ENCODE measurements at regions not wholly inside any gene's neighbourhood (a gene's known extent, or its start where the extent isn't known, plus 50 kb on each side); places are given as distances from the start of the nearest gene placed in this dataset.

DNA sequence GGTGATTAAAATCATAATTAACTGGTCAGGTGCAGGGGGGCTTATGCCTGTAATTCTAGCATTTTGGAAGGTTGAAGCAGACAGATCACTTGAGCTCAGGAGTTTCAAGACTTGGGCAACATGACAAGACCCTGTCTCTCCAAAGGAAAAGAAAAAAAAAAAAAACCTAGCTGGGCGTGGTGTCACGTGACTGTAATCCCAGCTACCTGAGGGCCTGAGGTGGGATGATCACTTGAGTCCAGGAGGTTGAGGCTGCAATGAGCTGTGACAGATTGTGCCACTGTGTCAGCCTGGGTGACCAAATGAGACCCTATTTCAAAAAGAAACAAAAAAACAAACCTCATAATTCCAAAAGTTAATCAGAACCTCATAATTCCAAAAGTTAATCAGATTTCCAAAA, 505.5 kb downstream of the CDH8 start:
- TF ChIP-seq, protein P1, sequence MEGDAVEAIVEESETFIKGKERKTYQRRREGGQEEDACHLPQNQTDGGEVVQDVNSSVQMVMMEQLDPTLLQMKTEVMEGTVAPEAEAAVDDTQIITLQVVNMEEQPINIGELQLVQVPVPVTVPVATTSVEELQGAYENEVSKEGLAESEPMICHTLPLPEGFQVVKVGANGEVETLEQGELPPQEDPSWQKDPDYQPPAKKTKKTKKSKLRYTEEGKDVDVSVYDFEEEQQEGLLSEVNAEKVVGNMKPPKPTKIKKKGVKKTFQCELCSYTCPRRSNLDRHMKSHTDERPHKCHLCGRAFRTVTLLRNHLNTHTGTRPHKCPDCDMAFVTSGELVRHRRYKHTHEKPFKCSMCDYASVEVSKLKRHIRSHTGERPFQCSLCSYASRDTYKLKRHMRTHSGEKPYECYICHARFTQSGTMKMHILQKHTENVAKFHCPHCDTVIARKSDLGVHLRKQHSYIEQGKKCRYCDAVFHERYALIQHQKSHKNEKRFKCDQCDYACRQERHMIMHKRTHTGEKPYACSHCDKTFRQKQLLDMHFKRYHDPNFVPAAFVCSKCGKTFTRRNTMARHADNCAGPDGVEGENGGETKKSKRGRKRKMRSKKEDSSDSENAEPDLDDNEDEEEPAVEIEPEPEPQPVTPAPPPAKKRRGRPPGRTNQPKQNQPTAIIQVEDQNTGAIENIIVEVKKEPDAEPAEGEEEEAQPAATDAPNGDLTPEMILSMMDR (IDR thresholded peaks at IDR 0.05; ENCODE audit: extremely low read depth, low read depth, low read length) = no peak
- Histone ChIP-seq H3K79me2 (ENCODE audit: insufficient read depth, low read length) (no peaks in the 10 kb centered on the region), H2AFZ (ENCODE audit: low read length) (no peak overlapping the region), H3K27ac (ENCODE audit: low read depth, low read length) (no peak overlapping the region), H3K4me2 (ENCODE audit: insufficient read depth, low read length) (no peak overlapping the region), H4K20me1 (ENCODE audit: insufficient read depth, low read length) (no peaks in the 10 kb centered on the region), H3K27me3 (ENCODE audit: insufficient read depth, low read length) (no peaks in the 10 kb centered on the region), H3K36me3 (ENCODE audit: insufficient read depth, low read length) (no peaks in the 10 kb centered on the region), H3K9me3 (ENCODE audit: low read depth, low read length) (no peaks in the 10 kb centered on the region), H3K4me1 (ENCODE audit: insufficient read depth, low read length) (no peaks in the 10 kb centered on the region), H3K4me3 (ENCODE audit: insufficient read depth, low read length) (no peak overlapping the region)
- DNase-seq (ENCODE audit: insufficient read length, low spot score, missing footprints) = no peak

DNA sequence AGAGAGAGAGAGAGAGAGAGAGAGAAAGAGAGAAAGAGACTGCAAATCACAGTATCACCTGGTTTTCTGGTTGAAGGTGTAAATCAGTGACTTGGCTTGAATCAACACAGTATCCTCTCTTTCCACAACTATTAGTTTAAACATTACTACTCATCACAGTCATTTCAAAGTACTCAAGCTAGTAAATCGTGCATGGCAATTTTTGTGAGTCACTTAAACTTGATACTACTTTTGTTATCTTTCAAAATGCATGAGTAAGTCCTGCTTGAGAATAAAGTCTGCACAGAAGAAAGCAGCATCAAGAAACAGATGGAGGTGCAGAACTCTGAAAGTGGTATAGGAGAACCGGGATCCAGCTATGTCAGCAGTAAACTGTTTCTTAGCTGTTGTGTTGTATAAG, 535.4 kb downstream of the CDH8 start:
- DNase-seq (ENCODE audit: insufficient read length, low spot score, missing footprints) = no peak
- Histone ChIP-seq H3K27me3 (ENCODE audit: insufficient read depth, low read length) (no peaks in the 10 kb centered on the region), H3K79me2 (ENCODE audit: insufficient read depth, low read length) (no peaks in the 10 kb centered on the region), H3K4me3 (ENCODE audit: insufficient read depth, low read length) (no peak overlapping the region), H3K27ac (ENCODE audit: low read depth, low read length) (no peak overlapping the region), H4K20me1 (ENCODE audit: insufficient read depth, low read length) (no peaks in the 10 kb centered on the region), H3K36me3 (ENCODE audit: insufficient read depth, low read length) (no peaks in the 10 kb centered on the region), H3K4me2 (ENCODE audit: insufficient read depth, low read length) (no peak overlapping the region), H3K4me1 (ENCODE audit: insufficient read depth, low read length) (no peaks in the 10 kb centered on the region), H2AFZ (ENCODE audit: low read length) (no peak overlapping the region), H3K9me3 (ENCODE audit: low read depth, low read length) (no peaks in the 10 kb centered on the region)
- TF ChIP-seq, protein P1 (IDR thresholded peaks at IDR 0.05; ENCODE audit: extremely low read depth, low read depth, low read length) = no peak

DNA sequence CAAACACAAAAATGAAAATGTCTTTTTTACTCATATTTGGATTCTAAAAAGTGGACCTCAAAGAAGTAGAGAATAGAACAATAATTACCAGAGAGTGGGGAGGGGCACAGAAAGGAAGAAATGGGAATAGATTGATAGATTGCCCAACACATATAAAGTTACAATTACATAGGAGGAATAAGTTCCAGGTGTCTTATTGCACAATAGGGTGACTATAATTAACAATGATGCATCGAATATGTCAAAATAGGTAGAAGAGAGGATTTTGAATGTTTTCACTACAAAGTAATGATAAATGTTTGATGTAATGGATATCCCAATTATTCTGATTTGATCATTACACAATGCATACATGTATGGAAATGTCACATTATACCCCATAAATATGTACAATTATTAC, 556.0 kb downstream of the CDH8 start:
- DNase-seq (ENCODE audit: insufficient read length, low spot score, missing footprints) = no peak
- Histone ChIP-seq H3K36me3 (ENCODE audit: insufficient read depth, low read length) (no peaks in the 10 kb centered on the region), H3K4me2 (ENCODE audit: insufficient read depth, low read length) (no peak overlapping the region), H2AFZ (ENCODE audit: low read length) (no peak overlapping the region), H3K4me1 (ENCODE audit: insufficient read depth, low read length) (no peaks in the 10 kb centered on the region), H4K20me1 (ENCODE audit: insufficient read depth, low read length) (no peaks in the 10 kb centered on the region), H3K27ac (ENCODE audit: low read depth, low read length) (no peak overlapping the region), H3K9me3 (ENCODE audit: low read depth, low read length) (no peaks in the 10 kb centered on the region), H3K27me3 (ENCODE audit: insufficient read depth, low read length) (no peaks in the 10 kb centered on the region), H3K4me3 (ENCODE audit: insufficient read depth, low read length) (no peak overlapping the region), H3K79me2 (ENCODE audit: insufficient read depth, low read length) (no peaks in the 10 kb centered on the region)
- TF ChIP-seq, protein P1 (IDR thresholded peaks at IDR 0.05; ENCODE audit: extremely low read depth, low read depth, low read length) = no peak

DNA sequence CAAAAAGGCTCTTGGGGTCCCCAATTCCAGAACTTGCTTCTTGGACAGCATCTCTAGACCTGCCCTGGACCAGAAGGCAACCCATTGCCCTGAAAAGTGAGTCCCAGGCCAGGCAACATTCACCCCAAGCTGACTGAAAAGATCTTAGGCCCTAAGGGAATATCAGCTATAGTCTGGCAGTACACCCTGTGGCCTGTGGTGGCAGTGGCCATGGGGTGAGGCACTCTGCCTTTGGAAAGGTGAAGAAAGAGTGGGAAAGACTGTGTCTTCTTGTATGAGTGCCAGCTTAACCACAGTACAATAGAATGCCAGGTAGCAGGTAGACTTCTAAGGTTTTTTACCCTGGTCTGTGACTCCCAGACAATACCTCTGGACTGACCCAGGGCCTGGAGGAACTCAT, 564.5 kb downstream of the CDH8 start:
- no peaks in the 10 kb centered on the region for H3K4me1 ChIP-seq (ENCODE audit: insufficient read depth, low read length)
- DNase-seq (ENCODE audit: insufficient read length, low spot score, missing footprints) = no peak
- H3K9me3 ChIP-seq (ENCODE audit: low read depth, low read length) = no peaks in the 10 kb centered on the region
- H2AFZ ChIP-seq (ENCODE audit: low read length) = no peak overlapping the region
- H3K79me2 ChIP-seq (ENCODE audit: insufficient read depth, low read length) = no peaks in the 10 kb centered on the region
- TF ChIP-seq, protein P1 (IDR thresholded peaks at IDR 0.05; ENCODE audit: extremely low read depth, low read depth, low read length) = no peak
- no peaks in the 10 kb centered on the region for H4K20me1 ChIP-seq (ENCODE audit: insufficient read depth, low read length)
- H3K4me3 ChIP-seq (ENCODE audit: insufficient read depth, low read length) = no peak overlapping the region
- no peak overlapping the region for H3K4me2 ChIP-seq (ENCODE audit: insufficient read depth, low read length)
- no peak overlapping the region for H3K27ac ChIP-seq (ENCODE audit: low read depth, low read length)
- no peaks in the 10 kb centered on the region for H3K27me3 ChIP-seq (ENCODE audit: insufficient read depth, low read length)
- no peaks in the 10 kb centered on the region for H3K36me3 ChIP-seq (ENCODE audit: insufficient read depth, low read length)
